B cell (primary cell): ENCODE measurements at regions not wholly inside any gene's neighbourhood (a gene's known extent, or its start where the extent isn't known, plus 50 kb on each side); places are given as distances from the start of the nearest gene placed in this dataset.

Experiments used
- ATAC-seq: fragments of 200-7000 bp; cut with Tn5 transposase; one replicate; pipeline ENCODE4 v1.10.0; 2021; ENCODE audit warnings: low read depth, mild to moderate bottlenecking, moderate number of reproducible peaks, moderate library complexity
- CTCF ChIA-PET: fragments of 350-600 bp; sonication (Branson Sonifier 250); formaldehyde crosslinking; loops from one replicate; lab custom pipeline; 2021; ENCODE audit warnings: antibody characterized with exemption, inconsistent platforms; lab: Charles Lee
- POLR2A ChIA-PET: fragments of 350-600 bp; sonication (Branson Sonifier 250); formaldehyde crosslinking; loops from one replicate; lab custom pipeline; 2021; ENCODE audit warnings: antibody characterized with exemption; lab: Charles Lee
- DNase-seq: peaks from one replicate; pipeline ENCODE4 v3.0.0; 2013
- H2AFZ ChIP-seq: 2 replicates; pipeline ENCODE4 v1.6.1; 2012; ENCODE audit warnings: mild to moderate bottlenecking, low read depth, low read length; ENCODE audit not compliant: insufficient read depth, poor library complexity, severe bottlenecking
- H3K27ac ChIP-seq, 2 donors: 1 replicate in 1 of 2; 2 replicates in 1 of 2; pipeline ENCODE4 v1.5.1; 2012 to 2013; ENCODE audit warnings: low read length in 2 of 2, mild to moderate bottlenecking in 2 of 2, moderate library complexity in 1 of 2
- H3K27me3 ChIP-seq, 4 experiments: fragments of 200-600 bp in 1 of 4; sonication (generic) in 1 of 4; replicated peaks in 1 of 4; 1 replicate in 2 of 4; 2 replicates in 2 of 4; pipeline versions ENCODE4 v1.6.1 to v1.7.0; 2013 to 2016; ENCODE audit warnings: low read length in 3 of 4, mild to moderate bottlenecking in 2 of 4, mixed read lengths in 1 of 4, moderate library complexity in 1 of 4; ENCODE audit not compliant: insufficient read depth in 4 of 4, control insufficient read depth in 3 of 4; ENCODE audit errors: control extremely low read depth in 1 of 4
- H3K36me3 ChIP-seq, 2 experiments: replicated peaks in 1 of 2; 1 replicate in 1 of 2; 2 replicates in 1 of 2; pipeline versions ENCODE4 v1.6.1 to v1.7.1; 2013; ENCODE audit warnings: low read length in 1 of 2; ENCODE audit not compliant: insufficient read depth in 2 of 2, control insufficient read depth in 1 of 2; ENCODE audit errors: control extremely low read depth in 1 of 2, extremely low read depth in 1 of 2
- H3K4me1 ChIP-seq, 2 donors: fragments of 200-600 bp in 1 of 2; sonication (generic) in 1 of 2; 1 replicate in 1 of 2; 2 replicates in 1 of 2; pipeline versions ENCODE4 v1.5.1 to v1.6.1; 2013 to 2017; ENCODE audit warnings: low read length in 2 of 2; ENCODE audit not compliant: control insufficient read depth in 2 of 2, insufficient read depth in 2 of 2
- H3K4me2 ChIP-seq: replicated peaks from 2 replicates; pipeline ENCODE3; 2012; ENCODE audit warnings: mild to moderate bottlenecking, low read depth, low read length; ENCODE audit not compliant: poor library complexity, severe bottlenecking
- H3K4me3 ChIP-seq, 5 experiments: fragments of 200-600 bp in 1 of 5; sonication (generic) in 1 of 5; 1 replicate in 3 of 5; 2 replicates in 2 of 5; pipeline versions ENCODE4 v1.5.1 to v1.7.0; 2011 to 2016; ENCODE audit warnings: low read length in 4 of 5, mild to moderate bottlenecking in 4 of 5, low read depth in 2 of 5, control low read depth in 1 of 5, moderate library complexity in 1 of 5; ENCODE audit not compliant: insufficient read depth in 1 of 5; ENCODE audit errors: control extremely low read depth in 1 of 5, extremely low read depth in 1 of 5
- H3K79me2 ChIP-seq: fragments of 200-600 bp; sonication (generic); one replicate; pipeline ENCODE4 v1.6.0; 2016; ENCODE audit warnings: low read length; ENCODE audit not compliant: control insufficient read depth, insufficient read depth
- H3K9ac ChIP-seq: fragments of 200-600 bp; sonication (generic); 2 replicates; pipeline ENCODE4 v1.6.1; 2017; ENCODE audit warnings: mild to moderate bottlenecking, low read length, moderate library complexity
- H3K9me3 ChIP-seq, 3 donors: one replicate each; pipeline versions ENCODE4 v1.6.1 to v1.7.1; 2013; ENCODE audit warnings: low read length in 2 of 3; ENCODE audit not compliant: control insufficient read depth in 2 of 3, insufficient read depth in 1 of 3; ENCODE audit errors: control extremely low read depth in 1 of 3
- H4K20me1 ChIP-seq: 2 replicates; pipeline ENCODE4 v1.6.0; 2012; ENCODE audit warnings: mild to moderate bottlenecking, low read length; ENCODE audit not compliant: insufficient read depth, control insufficient read depth, poor library complexity, severe bottlenecking
- H3K27ac Mint-ChIP-seq: one replicate; pipeline ENCODE4 v1.8.0; 2021; ENCODE audit warnings: mixed read lengths
- H3K27me3 Mint-ChIP-seq: one replicate; pipeline ENCODE4 v1.8.0; 2021; ENCODE audit warnings: mixed read lengths
- H3K4me1 Mint-ChIP-seq: one replicate; pipeline ENCODE4 v1.8.0; 2021; ENCODE audit warnings: mixed read lengths
- H3K4me3 Mint-ChIP-seq: one replicate; pipeline ENCODE4 v1.8.0; 2021; ENCODE audit warnings: mixed read lengths
- H3K9me3 Mint-ChIP-seq: one replicate; pipeline ENCODE4 v1.8.0; 2022; ENCODE audit warnings: mixed read lengths; ENCODE audit not compliant: insufficient read depth
- CTCF ChIP-seq: fragments of 200-600 bp; IDR thresholded peaks from one replicate; pipeline ENCODE4 v1.8.0; 2022; ENCODE audit warnings: antibody characterized with exemption, mild to moderate bottlenecking
- EZH2 ChIP-seq: IDR thresholded peaks from 2 replicates; pipeline ENCODE4 v1.6.1; 2012; ENCODE audit warnings: borderline replicate concordance, low read depth, mild to moderate bottlenecking, moderate library complexity, low read length; ENCODE audit not compliant: insufficient read depth, poor library complexity, severe bottlenecking
- WGBS: methylation state at CpG from one replicate; pipeline ENCODE4 v1.1.5; 2013; ENCODE audit warnings: missing lambda C conversion rate; ENCODE audit not compliant: insufficient coverage; 5-methylcytosine and 5-hydroxymethylcytosine counted together
- intact Hi-C: fragments of 100-400 bp; cut with micrococcal nuclease; formaldehyde crosslinking; loops from one replicate; pipeline ENCODE4 v1.10.0; 2022

GRCh38 chr11:112661571-112661970, 299.6 kb upstream of the NCAM1 start:
- Histone ChIP-seq H3K4me3 (no peak overlapping the region), H3K9me3 (peaks cover 0 to 3% (median 0%) of the 10 kb centered on the region in 3 donors), H3K36me3 (no peaks in the 10 kb centered on the region), H4K20me1 (no peaks in the 10 kb centered on the region), H3K4me1 (no peaks in the 10 kb centered on the region), H2AFZ (no peak overlapping the region), H3K27ac (no peak overlapping the region), H3K27me3 (no peaks in the 10 kb centered on the region), H3K79me2 (no peaks in the 10 kb centered on the region), H3K4me2 (no peak overlapping the region), H3K9ac (no peak overlapping the region)
- POLR2A ChIA-PET, result no interaction called here
- no peaks in the 10 kb centered on the region for H3K9me3 Mint-ChIP-seq
- H3K27me3 Mint-ChIP-seq, result peaks cover 5% of the 10 kb centered on the region
- no peak for ATAC-seq
- no peak overlapping the region for H3K27ac Mint-ChIP-seq
- intact Hi-C loops, result no loop called here
- no peak for DNase-seq
- CTCF ChIA-PET, result no interaction called here
- 70% methylated on average over 3 of the region's 4 CpGs for WGBS
- no peaks in the 10 kb centered on the region for H3K4me1 Mint-ChIP-seq
- no peak overlapping the region for H3K4me3 Mint-ChIP-seq
- TF ChIP-seq EZH2, result no peak
- TF ChIP-seq CTCF, result no peak

- no peak for TF ChIP-seq CTCF
- no peak for TF ChIP-seq EZH2
- ATAC-seq (no peak), DNase-seq (no peak)
- H3K4me3 Mint-ChIP-seq, result no peak overlapping the region
- H3K27ac ChIP-seq, result no peak overlapping the region
- no peak overlapping the region for H3K4me2 ChIP-seq
- H3K27ac Mint-ChIP-seq, result no peak overlapping the region
- no peaks in the 10 kb centered on the region for H3K9me3 Mint-ChIP-seq
- H3K79me2 ChIP-seq, result no peaks in the 10 kb centered on the region
- H2AFZ ChIP-seq, result no peak overlapping the region
- WGBS, result no CpG with 5 or more reads among the region's 2 CpGs
- H3K36me3 ChIP-seq, result no peaks in the 10 kb centered on the region
- H3K4me1 ChIP-seq, result no peaks in the 10 kb centered on the region
- intact Hi-C loops, result no loop called here
- H3K27me3 Mint-ChIP-seq, result peaks cover 5% of the 10 kb centered on the region
- H3K4me1 Mint-ChIP-seq, result no peaks in the 10 kb centered on the region
- no peaks in the 10 kb centered on the region for H4K20me1 ChIP-seq
- ChIA-PET CTCF (no interaction called here), POLR2A (no interaction called here)
- H3K27me3 ChIP-seq, result no peaks in the 10 kb centered on the region
- no peaks in the 10 kb centered on the region for H3K9me3 ChIP-seq
- no peak overlapping the region for H3K4me3 ChIP-seq
- H3K9ac ChIP-seq, result no peak overlapping the region
Measured at GRCh38 chr11:112662554-112662953, 298.7 kb upstream of the NCAM1 start.
